Neuronal stem cell (in vitro differentiated cells): ENCODE measurements at regions not wholly inside any gene's neighbourhood (a gene's known extent, or its start where the extent isn't known, plus 50 kb on each side); places are given as distances from the start of the nearest gene placed in this dataset.

Experiments
- DNase-seq: peaks from one replicate; pipeline ENCODE4 v3.0.0-alpha.2; 2013; ENCODE audit warnings: low spot score
- H2AFZ ChIP-seq: one replicate; pipeline ENCODE4 v1.6.1; 2013; ENCODE audit warnings: mild to moderate bottlenecking, low read length, inconsistent platforms
- H2AK5ac ChIP-seq: 2 replicates; pipeline ENCODE4 v1.6.1; 2013; ENCODE audit warnings: low read depth, mild to moderate bottlenecking, inconsistent platforms, low read length, moderate library complexity, mixed read lengths
- H2BK120ac ChIP-seq: 2 replicates; pipeline ENCODE4 v1.6.1; 2013; ENCODE audit warnings: low read depth, mild to moderate bottlenecking, inconsistent platforms, low read length, moderate library complexity, mixed read lengths
- H2BK12ac ChIP-seq: one replicate; pipeline ENCODE4 v1.6.1; 2013; ENCODE audit warnings: low read length, inconsistent platforms
- H2BK15ac ChIP-seq: 2 replicates; pipeline ENCODE4 v1.6.1; 2013; ENCODE audit warnings: mild to moderate bottlenecking, low read length, inconsistent platforms, mixed read lengths
- H2BK5ac ChIP-seq: one replicate; pipeline ENCODE4 v1.6.1; 2013; ENCODE audit warnings: inconsistent platforms, mild to moderate bottlenecking, low read length, moderate library complexity
- H3K14ac ChIP-seq: one replicate; pipeline ENCODE4 v1.6.1; 2013; ENCODE audit warnings: low read length, inconsistent platforms
- H3K18ac ChIP-seq: 2 replicates; pipeline ENCODE4 v1.6.1; 2013; ENCODE audit warnings: low read length, inconsistent platforms
- H3K23ac ChIP-seq: 2 replicates; pipeline ENCODE4 v1.6.1; 2013; ENCODE audit warnings: low read depth, mild to moderate bottlenecking, mixed read lengths, low read length, inconsistent platforms; ENCODE audit not compliant: poor library complexity
- H3K27ac ChIP-seq: replicated peaks from 3 replicates; pipeline ENCODE4 v1.5.1; 2013; ENCODE audit warnings: low read length, inconsistent platforms
- H3K27me3 ChIP-seq, 3 experiments: 2 replicates each; pipeline ENCODE4 v1.6.1; 2013; ENCODE audit warnings: low read length in 3 of 3, mild to moderate bottlenecking in 2 of 3, inconsistent platforms in 1 of 3, low read depth in 1 of 3, mixed read lengths in 1 of 3, moderate library complexity in 1 of 3; ENCODE audit not compliant: control insufficient read depth in 3 of 3, insufficient read depth in 3 of 3
- H3K36me3 ChIP-seq, 2 donors: replicated peaks in 1 of 2; 2 replicates each; pipeline ENCODE4 v1.6.1; 2013; ENCODE audit warnings: low read length in 2 of 2; ENCODE audit not compliant: control insufficient read depth in 2 of 2, insufficient read depth in 2 of 2
- H3K4ac ChIP-seq: 2 replicates; pipeline ENCODE4 v1.6.1; 2013; ENCODE audit warnings: inconsistent platforms, mild to moderate bottlenecking, low read length, moderate library complexity
- H3K4me1 ChIP-seq, 2 donors: 1 replicate in 1 of 2; 2 replicates in 1 of 2; pipeline ENCODE4 v1.6.1; 2013; ENCODE audit warnings: low read length in 2 of 2, low read depth in 1 of 2; ENCODE audit not compliant: control insufficient read depth in 2 of 2, insufficient read depth in 1 of 2
- H3K4me2 ChIP-seq: one replicate; pipeline ENCODE4 v1.6.1; 2013; ENCODE audit warnings: mild to moderate bottlenecking, low read length, inconsistent platforms; ENCODE audit not compliant: insufficient read depth, poor library complexity, severe bottlenecking
- H3K4me3 ChIP-seq, 2 donors: 2 replicates each; pipeline ENCODE4 v1.5.1; 2013; ENCODE audit warnings: low read length in 2 of 2, mild to moderate bottlenecking in 2 of 2, inconsistent platforms in 1 of 2, moderate library complexity in 1 of 2
- H3K79me1 ChIP-seq: one replicate; pipeline ENCODE4 v1.6.1; 2013; ENCODE audit warnings: low read depth, mild to moderate bottlenecking, inconsistent platforms, low read length, moderate library complexity
- H3K9ac ChIP-seq: one replicate; pipeline ENCODE4 v1.6.1; 2013; ENCODE audit warnings: mild to moderate bottlenecking, low read depth, low read length, inconsistent platforms; ENCODE audit not compliant: poor library complexity
- H3K9me3 ChIP-seq, 2 donors: replicated peaks in 1 of 2; 2 replicates each; pipeline versions ENCODE3 to v1.6.1; 2013; ENCODE audit warnings: low read length in 2 of 2, mild to moderate bottlenecking in 2 of 2, inconsistent platforms in 1 of 2, low read depth in 1 of 2, mixed read lengths in 1 of 2, moderate library complexity in 1 of 2; ENCODE audit not compliant: control insufficient read depth in 2 of 2, insufficient read depth in 1 of 2
- H4K8ac ChIP-seq: one replicate; pipeline ENCODE4 v1.6.1; 2013; ENCODE audit warnings: low read depth, mild to moderate bottlenecking, inconsistent platforms, low read length, moderate library complexity
- H4K91ac ChIP-seq: one replicate; pipeline ENCODE4 v1.6.1; 2013; ENCODE audit warnings: low read length, low read depth, mild to moderate bottlenecking, inconsistent platforms; ENCODE audit not compliant: poor library complexity
- WGBS, 2 donors: extraction: QIAGEN DNeasy Blood & Tissue Kit; methylation state at CpG; one replicate each; pipeline ENCODE4 v1.1.7; 2013; ENCODE audit warnings: missing lambda C conversion rate in 2 of 2, mixed read lengths in 1 of 2; ENCODE audit not compliant: insufficient read length in 2 of 2, insufficient replicate concordance in 1 of 2; ENCODE audit errors: extremely low coverage in 2 of 2; 5-methylcytosine and 5-hydroxymethylcytosine counted together

DNA sequence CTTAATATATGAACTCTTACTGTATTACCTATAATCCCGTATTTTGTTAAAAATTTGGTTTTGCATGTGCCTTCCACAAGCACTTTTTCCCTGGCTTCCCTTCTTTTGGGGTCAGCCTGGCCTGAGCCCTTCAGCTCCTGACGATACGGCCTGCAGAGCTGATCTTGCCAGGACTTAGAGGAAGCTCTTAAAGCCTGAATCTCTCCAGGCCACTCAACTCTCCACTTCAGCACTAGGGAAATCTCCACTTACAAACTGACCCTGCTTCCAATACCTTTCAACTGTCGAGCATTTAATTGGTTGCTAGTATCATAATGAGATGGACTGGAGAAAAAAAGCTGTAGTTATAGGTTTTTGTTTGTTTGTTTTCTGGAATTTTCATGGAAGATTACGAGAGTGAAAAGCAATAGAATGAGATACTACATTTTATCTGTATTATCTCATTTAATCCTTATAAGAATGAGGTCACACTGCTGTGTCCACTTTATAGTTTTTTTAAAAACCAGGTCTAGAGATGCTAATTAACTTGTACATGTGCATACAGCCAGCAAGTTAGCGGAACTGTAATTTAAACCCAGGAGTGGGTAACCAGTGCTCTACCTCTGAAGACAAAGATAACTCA, 54.8 kb downstream of the ZBTB38 start:
- Histone ChIP-seq H3K4me3 (no peak overlapping the region), H2BK12ac (no peak overlapping the region), H2AK5ac (no peak overlapping the region), H3K4ac (no peak overlapping the region), H3K27ac (no peak overlapping the region), H2BK120ac (no peak overlapping the region), H3K4me1 (peaks cover 0 to 5% of the 10 kb centered on the region in 2 donors), H3K9me3 (no peaks in the 10 kb centered on the region), H3K9ac (no peak overlapping the region), H3K14ac (no peak overlapping the region), H4K91ac (no peak overlapping the region), H2AFZ (no peak overlapping the region), H3K18ac (no peak overlapping the region), H2BK5ac (no peak overlapping the region), H4K8ac (no peak overlapping the region), H3K79me1 (no peaks in the 10 kb centered on the region), H3K27me3 (no peaks in the 10 kb centered on the region), H3K23ac (no peak overlapping the region), H3K36me3 (peaks cover 0 to 5% of the 10 kb centered on the region in 2 donors), H2BK15ac (no peak overlapping the region), H3K4me2 (no peak overlapping the region)
- WGBS, 2 donors: no CpG with 5 or more reads among the region's 6 CpGs
- DNase-seq: no peak

GRCh38 chr3:141425523-141426233, 57.4 kb downstream of the ZBTB38 start:
- DNase-seq: no peak
- no peak overlapping the region for H2BK120ac ChIP-seq

DNA sequence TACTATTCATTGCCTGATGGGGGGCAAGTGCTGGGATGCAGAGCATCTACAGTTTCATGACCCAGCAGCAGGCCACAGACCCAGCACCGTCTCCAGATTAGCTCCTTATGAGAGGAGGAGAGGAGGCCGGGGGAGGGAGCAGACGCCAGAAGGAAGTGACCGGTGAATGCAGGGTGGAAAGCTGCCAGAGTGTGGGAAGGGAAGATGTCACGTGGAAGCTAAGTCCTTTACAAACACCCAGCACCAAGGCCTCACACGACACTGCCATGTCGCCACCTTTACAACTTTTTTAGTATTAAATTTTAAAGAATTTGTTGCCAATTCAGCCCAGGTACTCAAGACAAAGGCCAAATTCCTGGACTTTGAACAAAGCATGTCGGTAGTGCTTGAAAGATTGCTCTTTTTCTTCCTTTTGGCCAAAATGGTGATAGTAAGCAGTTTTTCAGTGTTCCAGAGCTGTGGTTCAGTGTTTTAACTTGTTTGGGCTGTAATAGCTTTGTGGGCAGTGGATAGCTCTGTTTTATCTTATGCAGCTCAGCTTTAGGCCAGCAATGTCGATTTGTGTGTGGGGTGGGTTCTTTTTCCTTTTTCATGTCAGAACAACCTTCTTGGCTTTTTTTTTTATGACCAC, 58.2 kb downstream of the ZBTB38 start:
- no peaks in the 10 kb centered on the region for H3K79me1 ChIP-seq

More at GRCh38 chr3:141425523-141426233, 57.4 kb downstream of the ZBTB38 start:
- Histone ChIP-seq H2BK5ac (no peak overlapping the region), H2BK15ac (no peak overlapping the region), H3K27ac (no peak overlapping the region), H3K4me3 (no peak overlapping the region), H3K4me1 (peaks cover 0 to 5% of the 10 kb centered on the region in 2 donors), H3K36me3 (no peaks in the 10 kb centered on the region), H3K79me1 (no peaks in the 10 kb centered on the region), H2BK12ac (no peak overlapping the region), H3K9ac (no peak overlapping the region), H3K27me3 (no peaks in the 10 kb centered on the region), H3K4me2 (no peak overlapping the region), H3K14ac (no peak overlapping the region), H2AFZ (no peak overlapping the region), H2AK5ac (no peak overlapping the region), H3K23ac (no peak overlapping the region), H4K91ac (no peak overlapping the region), H3K18ac (no peak overlapping the region), H3K9me3 (no peaks in the 10 kb centered on the region), H3K4ac (no peak overlapping the region), H4K8ac (no peak overlapping the region)
- no CpG with 5 or more reads among the region's 6 CpGs for WGBS, 2 donors

GRCh38 chr3:141427764-141428163, 59.1 kb upstream of the RASA2 start:
- no CpG with 5 or more reads among the region's 4 CpGs for WGBS, 2 donors
- no peak overlapping the region for H3K23ac ChIP-seq
- no peaks in the 10 kb centered on the region for H3K9me3 ChIP-seq
- no peaks in the 10 kb centered on the region for H3K27me3 ChIP-seq
- no peak overlapping the region for H3K4ac ChIP-seq
- H2BK15ac ChIP-seq: peak overlapping the region; percentile 44
- H2BK12ac ChIP-seq: peak overlapping the region; percentile 50
- no peaks in the 10 kb centered on the region for H3K79me1 ChIP-seq
- no peak overlapping the region for H2BK120ac ChIP-seq
- no peak overlapping the region for H2AK5ac ChIP-seq
- no peak overlapping the region for H4K8ac ChIP-seq
- H2AFZ ChIP-seq: no peak overlapping the region
- no peak overlapping the region for H4K91ac ChIP-seq
- H3K4me1 ChIP-seq: peaks cover 0 to 5% of the 10 kb centered on the region in 2 donors
- no peak overlapping the region for H3K27ac ChIP-seq
- H3K14ac ChIP-seq: no peak overlapping the region
- DNase-seq: no peak
- H3K4me2 ChIP-seq: no peak overlapping the region
- no peak overlapping the region for H3K4me3 ChIP-seq
- no peak overlapping the region for H3K9ac ChIP-seq
- H3K36me3 ChIP-seq: no peaks in the 10 kb centered on the region
- no peak overlapping the region for H2BK5ac ChIP-seq
- H3K18ac ChIP-seq: no peak overlapping the region

More for the DNA sequence above, 58.2 kb downstream of the ZBTB38 start:
- Histone ChIP-seq H3K36me3 (no peaks in the 10 kb centered on the region), H3K4me1 (peaks cover 0 to 5% of the 10 kb centered on the region in 2 donors), H2AFZ (no peak overlapping the region), H4K91ac (no peak overlapping the region), H2BK120ac (no peak overlapping the region), H3K4ac (no peak overlapping the region), H3K27me3 (no peaks in the 10 kb centered on the region), H3K9ac (no peak overlapping the region), H2BK12ac (no peak overlapping the region), H3K27ac (no peak overlapping the region), H3K9me3 (no peaks in the 10 kb centered on the region), H3K23ac (no peak overlapping the region), H3K4me3 (no peak overlapping the region), H3K14ac (no peak overlapping the region), H2BK5ac (no peak overlapping the region), H3K18ac (no peak overlapping the region), H3K4me2 (no peak overlapping the region), H2BK15ac (no peak overlapping the region), H2AK5ac (no peak overlapping the region), H4K8ac (no peak overlapping the region)
- no peak for DNase-seq
- WGBS, 2 donors: no CpG with 5 or more reads among the region's 9 CpGs
